Neuronal stem cell (in vitro differentiated cells): ENCODE measurements at regions not wholly inside any gene's neighbourhood (a gene's known extent, or its start where the extent isn't known, plus 50 kb on each side); places are given as distances from the start of the nearest gene placed in this dataset.

ENCODE experiments used
- DNase-seq: peaks from one replicate; pipeline ENCODE4 v3.0.0-alpha.2; 2013; ENCODE audit warnings: low spot score
- H2AFZ ChIP-seq: one replicate; pipeline ENCODE4 v1.6.1; 2013; ENCODE audit warnings: mild to moderate bottlenecking, low read length, inconsistent platforms
- H2AK5ac ChIP-seq: 2 replicates; pipeline ENCODE4 v1.6.1; 2013; ENCODE audit warnings: low read depth, mild to moderate bottlenecking, inconsistent platforms, low read length, moderate library complexity, mixed read lengths
- H2BK120ac ChIP-seq: 2 replicates; pipeline ENCODE4 v1.6.1; 2013; ENCODE audit warnings: low read depth, mild to moderate bottlenecking, inconsistent platforms, low read length, moderate library complexity, mixed read lengths
- H2BK12ac ChIP-seq: one replicate; pipeline ENCODE4 v1.6.1; 2013; ENCODE audit warnings: low read length, inconsistent platforms
- H2BK15ac ChIP-seq: 2 replicates; pipeline ENCODE4 v1.6.1; 2013; ENCODE audit warnings: mild to moderate bottlenecking, low read length, inconsistent platforms, mixed read lengths
- H2BK5ac ChIP-seq: one replicate; pipeline ENCODE4 v1.6.1; 2013; ENCODE audit warnings: inconsistent platforms, mild to moderate bottlenecking, low read length, moderate library complexity
- H3K14ac ChIP-seq: one replicate; pipeline ENCODE4 v1.6.1; 2013; ENCODE audit warnings: low read length, inconsistent platforms
- H3K18ac ChIP-seq: 2 replicates; pipeline ENCODE4 v1.6.1; 2013; ENCODE audit warnings: low read length, inconsistent platforms
- H3K23ac ChIP-seq: 2 replicates; pipeline ENCODE4 v1.6.1; 2013; ENCODE audit warnings: low read depth, mild to moderate bottlenecking, mixed read lengths, low read length, inconsistent platforms; ENCODE audit not compliant: poor library complexity
- H3K27ac ChIP-seq: replicated peaks from 3 replicates; pipeline ENCODE4 v1.5.1; 2013; ENCODE audit warnings: low read length, inconsistent platforms
- H3K27me3 ChIP-seq, 3 experiments: 2 replicates each; pipeline ENCODE4 v1.6.1; 2013; ENCODE audit warnings: low read length in 3 of 3, mild to moderate bottlenecking in 2 of 3, inconsistent platforms in 1 of 3, low read depth in 1 of 3, mixed read lengths in 1 of 3, moderate library complexity in 1 of 3; ENCODE audit not compliant: control insufficient read depth in 3 of 3, insufficient read depth in 3 of 3
- H3K36me3 ChIP-seq, 2 donors: replicated peaks in 1 of 2; 2 replicates each; pipeline ENCODE4 v1.6.1; 2013; ENCODE audit warnings: low read length in 2 of 2; ENCODE audit not compliant: control insufficient read depth in 2 of 2, insufficient read depth in 2 of 2
- H3K4ac ChIP-seq: 2 replicates; pipeline ENCODE4 v1.6.1; 2013; ENCODE audit warnings: inconsistent platforms, mild to moderate bottlenecking, low read length, moderate library complexity
- H3K4me1 ChIP-seq, 2 donors: 1 replicate in 1 of 2; 2 replicates in 1 of 2; pipeline ENCODE4 v1.6.1; 2013; ENCODE audit warnings: low read length in 2 of 2, low read depth in 1 of 2; ENCODE audit not compliant: control insufficient read depth in 2 of 2, insufficient read depth in 1 of 2
- H3K4me2 ChIP-seq: one replicate; pipeline ENCODE4 v1.6.1; 2013; ENCODE audit warnings: mild to moderate bottlenecking, low read length, inconsistent platforms; ENCODE audit not compliant: insufficient read depth, poor library complexity, severe bottlenecking
- H3K4me3 ChIP-seq, 2 donors: 2 replicates each; pipeline ENCODE4 v1.5.1; 2013; ENCODE audit warnings: low read length in 2 of 2, mild to moderate bottlenecking in 2 of 2, inconsistent platforms in 1 of 2, moderate library complexity in 1 of 2
- H3K79me1 ChIP-seq: one replicate; pipeline ENCODE4 v1.6.1; 2013; ENCODE audit warnings: low read depth, mild to moderate bottlenecking, inconsistent platforms, low read length, moderate library complexity
- H3K9ac ChIP-seq: one replicate; pipeline ENCODE4 v1.6.1; 2013; ENCODE audit warnings: mild to moderate bottlenecking, low read depth, low read length, inconsistent platforms; ENCODE audit not compliant: poor library complexity
- H3K9me3 ChIP-seq, 2 donors: replicated peaks in 1 of 2; 2 replicates each; pipeline versions ENCODE3 to v1.6.1; 2013; ENCODE audit warnings: low read length in 2 of 2, mild to moderate bottlenecking in 2 of 2, inconsistent platforms in 1 of 2, low read depth in 1 of 2, mixed read lengths in 1 of 2, moderate library complexity in 1 of 2; ENCODE audit not compliant: control insufficient read depth in 2 of 2, insufficient read depth in 1 of 2
- H4K8ac ChIP-seq: one replicate; pipeline ENCODE4 v1.6.1; 2013; ENCODE audit warnings: low read depth, mild to moderate bottlenecking, inconsistent platforms, low read length, moderate library complexity
- H4K91ac ChIP-seq: one replicate; pipeline ENCODE4 v1.6.1; 2013; ENCODE audit warnings: low read length, low read depth, mild to moderate bottlenecking, inconsistent platforms; ENCODE audit not compliant: poor library complexity
- WGBS, 2 donors: extraction: QIAGEN DNeasy Blood & Tissue Kit; methylation state at CpG; one replicate each; pipeline ENCODE4 v1.1.7; 2013; ENCODE audit warnings: missing lambda C conversion rate in 2 of 2, mixed read lengths in 1 of 2; ENCODE audit not compliant: insufficient read length in 2 of 2, insufficient replicate concordance in 1 of 2; ENCODE audit errors: extremely low coverage in 2 of 2; 5-methylcytosine and 5-hydroxymethylcytosine counted together

DNA sequence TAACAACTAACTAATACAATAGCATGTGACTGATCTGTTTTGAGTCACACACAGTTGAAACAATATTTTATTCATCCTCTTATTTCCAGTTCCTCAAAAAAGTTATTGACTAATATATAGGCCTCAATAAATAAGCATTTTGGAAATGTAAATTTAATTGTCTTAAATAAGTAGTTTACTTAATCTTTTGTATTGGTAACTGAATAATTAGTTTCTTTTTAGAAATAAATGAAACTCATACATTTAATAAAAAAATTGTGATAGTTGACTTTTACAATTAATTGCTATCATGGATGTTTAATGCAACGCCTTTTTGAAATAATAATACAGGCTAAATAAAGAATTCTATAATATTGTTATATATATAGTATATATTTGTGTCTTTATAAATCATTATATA, 500.8 kb upstream of the PCDH20 start:
- WGBS, 2 donors, result no CpG with 5 or more reads among the region's 1 CpG
- H2BK5ac ChIP-seq, result no peak overlapping the region
- H4K8ac ChIP-seq, result no peak overlapping the region
- no peak overlapping the region for H3K18ac ChIP-seq
- no peak overlapping the region for H3K27ac ChIP-seq
- no peaks in the 10 kb centered on the region for H3K27me3 ChIP-seq
- no peak overlapping the region for H2BK12ac ChIP-seq
- H3K36me3 ChIP-seq, result no peaks in the 10 kb centered on the region
- H3K23ac ChIP-seq, result no peak overlapping the region
- no peak overlapping the region for H3K4me3 ChIP-seq
- H3K4me1 ChIP-seq, result no peaks in the 10 kb centered on the region
- H3K4ac ChIP-seq, result no peak overlapping the region
- no peak overlapping the region for H2BK120ac ChIP-seq
- H3K14ac ChIP-seq, result no peak overlapping the region
- no peaks in the 10 kb centered on the region for H3K79me1 ChIP-seq
- H3K9me3 ChIP-seq, result no peaks in the 10 kb centered on the region
- no peak overlapping the region for H2AFZ ChIP-seq
- H3K9ac ChIP-seq, result no peak overlapping the region
- no peak overlapping the region for H2BK15ac ChIP-seq
- H2AK5ac ChIP-seq, result no peak overlapping the region
- no peak overlapping the region for H4K91ac ChIP-seq
- no peak overlapping the region for H3K4me2 ChIP-seq
- DNase-seq, result no peak

GRCh38 chr13:61913183-61913582, 497.5 kb upstream of the PCDH20 start:
- no peaks in the 10 kb centered on the region for H3K9me3 ChIP-seq
- H3K79me1 ChIP-seq, result no peaks in the 10 kb centered on the region
- no peak overlapping the region for H3K14ac ChIP-seq
- no peak overlapping the region for H4K8ac ChIP-seq
- no peak overlapping the region for H2BK120ac ChIP-seq
- no peak overlapping the region for H2BK15ac ChIP-seq
- no peak overlapping the region for H3K18ac ChIP-seq
- no peak overlapping the region for H2AK5ac ChIP-seq
- H3K27me3 ChIP-seq, result no peaks in the 10 kb centered on the region
- no peak overlapping the region for H3K23ac ChIP-seq
- no peak overlapping the region for H2AFZ ChIP-seq
- WGBS, 2 donors, result no CpG with 5 or more reads among the region's 1 CpG
- no peak overlapping the region for H2BK5ac ChIP-seq
- H2BK12ac ChIP-seq, result no peak overlapping the region
- H3K4me3 ChIP-seq, result no peak overlapping the region
- DNase-seq, result no peak
- H3K4ac ChIP-seq, result no peak overlapping the region
- H3K9ac ChIP-seq, result no peak overlapping the region
- H3K27ac ChIP-seq, result no peak overlapping the region
- no peak overlapping the region for H4K91ac ChIP-seq
- no peaks in the 10 kb centered on the region for H3K4me1 ChIP-seq
- H3K4me2 ChIP-seq, result no peak overlapping the region
- H3K36me3 ChIP-seq, result no peaks in the 10 kb centered on the region

GRCh38 chr13:61908906-61909615, 493.4 kb upstream of the PCDH20 start:
- DNase-seq, result no peak
- Histone ChIP-seq H3K4me1 (no peaks in the 10 kb centered on the region), H3K27ac (no peak overlapping the region), H2AK5ac (no peak overlapping the region), H4K8ac (no peak overlapping the region), H3K23ac (no peak overlapping the region), H3K4ac (no peak overlapping the region), H2BK15ac (no peak overlapping the region), H2BK12ac (no peak overlapping the region), H3K4me2 (no peak overlapping the region), H3K9ac (no peak overlapping the region), H2BK120ac (no peak overlapping the region), H2AFZ (no peak overlapping the region), H3K4me3 (no peak overlapping the region), H4K91ac (no peak overlapping the region), H3K18ac (no peak overlapping the region), H3K27me3 (no peaks in the 10 kb centered on the region), H3K9me3 (no peaks in the 10 kb centered on the region), H3K14ac (no peak overlapping the region), H3K79me1 (no peaks in the 10 kb centered on the region), H2BK5ac (no peak overlapping the region), H3K36me3 (no peaks in the 10 kb centered on the region)
- no CpG with 5 or more reads among the region's 3 CpGs for WGBS, 2 donors

DNA sequence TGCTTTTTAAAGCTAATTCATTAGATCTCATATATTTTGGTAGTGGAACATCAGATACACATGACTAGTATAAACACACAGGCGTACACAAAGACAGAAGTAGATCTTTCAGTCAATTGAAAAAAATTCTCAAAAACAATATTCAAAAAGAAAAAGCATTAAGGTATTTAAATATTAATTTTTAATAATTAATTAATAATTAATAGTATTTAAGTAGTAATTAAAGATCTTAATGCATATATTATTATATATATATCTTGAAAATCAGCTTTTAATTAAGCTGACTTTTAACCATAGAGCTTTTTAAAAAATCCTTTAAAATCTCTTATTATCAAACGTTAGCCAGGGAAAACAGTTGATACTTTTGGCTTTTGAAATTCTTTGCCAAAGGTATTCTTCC, 489.4 kb upstream of the PCDH20 start:
- no peak overlapping the region for H3K4ac ChIP-seq
- no peak overlapping the region for H3K9ac ChIP-seq
- peaks cover 0 to 4% of the 10 kb centered on the region in 2 donors for H3K9me3 ChIP-seq
- no peak for DNase-seq
- no peaks in the 10 kb centered on the region for H3K79me1 ChIP-seq
- no peak overlapping the region for H2BK15ac ChIP-seq
- no peak overlapping the region for H3K18ac ChIP-seq
- H3K4me3 ChIP-seq, result no peak overlapping the region
- no peak overlapping the region for H2BK120ac ChIP-seq
- H3K27me3 ChIP-seq, result no peaks in the 10 kb centered on the region
- no peaks in the 10 kb centered on the region for H3K36me3 ChIP-seq
- H3K4me2 ChIP-seq, result no peak overlapping the region
- H3K23ac ChIP-seq, result no peak overlapping the region
- WGBS, 2 donors, result no CpG with 5 or more reads among the region's 2 CpGs
- no peak overlapping the region for H2AFZ ChIP-seq
- peaks cover 0 to 5% of the 10 kb centered on the region in 2 donors for H3K4me1 ChIP-seq
- no peak overlapping the region for H3K27ac ChIP-seq
- H4K91ac ChIP-seq, result no peak overlapping the region
- H4K8ac ChIP-seq, result no peak overlapping the region
- H2BK12ac ChIP-seq, result no peak overlapping the region
- no peak overlapping the region for H2AK5ac ChIP-seq
- no peak overlapping the region for H3K14ac ChIP-seq
- no peak overlapping the region for H2BK5ac ChIP-seq
